GM19240 (cell line): ENCODE measurements at regions not wholly inside any gene's neighbourhood (a gene's known extent, or its start where the extent isn't known, plus 50 kb on each side); places are given as distances from the start of the nearest gene placed in this dataset.
"Not testable (repeated sequence)": the region's sequence is repeated elsewhere in the genome, so short reads cannot be mapped to it uniquely, and the experiment has no call there.

ENCODE experiments used
- DNase-seq: peaks from one replicate; pipeline ENCODE4 v3.0.0; 2011; ENCODE audit warnings: low spot score; ENCODE audit not compliant: insufficient read length

DNA sequence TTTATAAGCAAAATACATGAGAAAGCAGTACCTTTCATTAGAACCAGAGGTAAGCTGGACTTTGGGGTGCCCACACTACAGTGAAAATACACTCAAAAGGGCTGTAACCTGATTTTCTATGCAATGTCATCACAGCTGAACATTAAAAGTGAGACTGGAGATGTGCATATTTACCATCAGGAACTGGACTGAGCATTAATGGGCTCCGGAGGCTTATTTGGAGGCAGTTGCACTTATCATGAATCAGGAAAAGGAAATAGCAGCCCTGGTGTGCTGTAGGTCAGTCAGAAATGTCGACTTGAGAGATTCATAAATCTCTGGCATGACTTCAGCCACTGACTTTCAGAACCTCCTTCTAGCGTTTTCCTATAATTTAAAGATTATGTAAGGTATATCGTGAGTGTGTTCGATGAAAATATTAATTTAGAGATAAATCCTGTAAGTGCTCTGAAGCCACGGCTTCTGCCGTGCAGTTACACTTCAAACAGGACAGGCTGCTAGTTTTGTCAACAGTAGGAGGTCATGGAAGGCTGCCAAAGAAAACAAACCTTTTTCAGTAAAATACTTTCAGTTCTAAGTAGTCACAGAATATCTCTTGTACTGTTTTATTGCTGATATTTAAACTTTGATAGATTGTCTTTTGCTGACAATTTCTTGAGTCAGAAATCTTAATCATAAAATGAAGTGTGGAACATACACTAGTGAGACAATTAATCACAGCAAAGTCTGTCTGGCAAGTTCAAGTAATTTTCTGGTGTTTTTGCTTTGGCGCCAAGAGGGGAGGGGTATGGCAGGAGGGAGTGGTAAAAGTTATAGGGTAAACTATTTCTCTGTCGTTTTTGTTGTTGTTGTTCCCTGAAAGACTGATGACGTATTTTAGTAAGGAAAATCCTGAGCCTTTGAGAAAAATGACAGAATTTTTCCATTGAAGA, 939.7 kb downstream of the NR2F1-AS1 start:
- no peak for DNase-seq

DNA sequence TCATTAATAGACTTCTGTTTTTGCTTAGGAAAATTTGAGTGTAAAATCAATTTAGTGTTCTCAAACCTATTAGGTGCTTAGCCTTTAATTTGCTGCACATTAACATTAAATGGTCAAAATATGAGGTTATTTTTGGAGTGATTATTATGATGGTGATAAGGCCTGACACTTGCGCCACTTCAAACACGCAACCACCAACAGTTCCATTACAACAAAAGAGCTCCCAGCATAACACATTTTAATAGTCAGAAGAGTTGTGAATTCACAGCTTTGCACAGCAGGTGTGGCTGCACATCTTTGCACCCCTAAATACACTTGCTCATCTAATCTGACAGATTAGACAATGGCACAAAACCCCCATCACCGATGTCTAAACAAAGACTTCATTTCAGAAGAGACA, 940.7 kb downstream of the NR2F1-AS1 start:
- no peak for DNase-seq

DNA sequence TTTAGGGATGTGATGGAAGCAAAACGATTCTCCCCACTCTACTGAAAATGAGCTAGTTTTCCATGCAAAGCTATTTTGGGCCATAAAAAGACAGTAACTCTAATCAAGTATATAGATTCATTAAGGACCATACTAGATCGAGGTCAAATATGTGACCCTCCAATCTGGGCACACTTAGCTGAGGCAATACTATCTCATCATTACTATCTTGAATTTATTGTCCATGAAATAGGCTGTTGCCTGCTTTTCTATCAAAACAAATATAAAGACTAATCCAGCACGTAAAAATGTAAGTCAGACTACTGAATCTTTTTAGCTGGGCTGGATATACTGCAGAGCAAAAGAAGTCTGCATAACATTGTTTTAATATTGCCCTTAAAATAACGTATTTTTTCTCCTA, 943.1 kb downstream of the NR2F1-AS1 start:
- no peak for DNase-seq

DNA sequence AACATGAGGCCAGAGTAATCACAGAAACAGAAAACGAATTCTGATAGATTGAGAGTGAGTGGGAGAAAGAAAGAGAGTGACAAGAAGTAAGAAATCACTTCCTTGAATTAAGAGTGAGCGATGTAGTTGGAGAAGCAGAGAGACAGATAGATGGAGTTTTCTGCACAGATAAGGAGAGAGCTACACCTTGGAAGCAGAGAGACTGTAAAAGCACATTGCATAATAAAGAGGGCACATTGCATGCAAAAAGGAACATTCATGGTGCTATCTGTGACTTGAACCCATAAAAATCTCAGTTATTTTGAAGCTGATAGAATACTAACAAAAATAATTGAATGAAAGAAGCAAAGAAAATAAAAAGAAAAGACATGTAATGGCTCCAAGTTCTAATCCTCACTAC, 943.8 kb downstream of the NR2F1-AS1 start:
- no peak for DNase-seq

DNA sequence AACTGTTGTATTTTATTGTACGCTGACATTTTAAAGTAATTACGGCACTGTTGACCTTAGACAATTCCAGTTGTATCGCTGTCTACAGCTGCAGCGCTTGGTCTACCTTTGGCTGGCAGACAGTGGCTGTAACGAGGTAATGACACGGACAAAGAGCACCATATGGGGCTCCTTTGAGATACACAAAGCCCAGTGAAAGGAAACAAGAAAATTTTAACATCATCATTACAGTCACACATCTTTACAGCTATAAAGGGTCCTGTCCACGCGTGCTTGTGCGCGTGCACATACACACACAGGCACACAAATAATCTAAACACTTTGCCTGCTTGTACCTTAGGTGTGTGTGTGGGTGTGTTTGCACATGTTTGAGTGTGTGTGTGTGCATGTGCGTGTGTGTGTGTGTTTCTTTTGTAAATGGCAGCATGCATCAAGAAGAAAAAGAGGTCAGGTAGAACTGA, 946.0 kb downstream of the NR2F1-AS1 start:
- no peak for DNase-seq

DNA sequence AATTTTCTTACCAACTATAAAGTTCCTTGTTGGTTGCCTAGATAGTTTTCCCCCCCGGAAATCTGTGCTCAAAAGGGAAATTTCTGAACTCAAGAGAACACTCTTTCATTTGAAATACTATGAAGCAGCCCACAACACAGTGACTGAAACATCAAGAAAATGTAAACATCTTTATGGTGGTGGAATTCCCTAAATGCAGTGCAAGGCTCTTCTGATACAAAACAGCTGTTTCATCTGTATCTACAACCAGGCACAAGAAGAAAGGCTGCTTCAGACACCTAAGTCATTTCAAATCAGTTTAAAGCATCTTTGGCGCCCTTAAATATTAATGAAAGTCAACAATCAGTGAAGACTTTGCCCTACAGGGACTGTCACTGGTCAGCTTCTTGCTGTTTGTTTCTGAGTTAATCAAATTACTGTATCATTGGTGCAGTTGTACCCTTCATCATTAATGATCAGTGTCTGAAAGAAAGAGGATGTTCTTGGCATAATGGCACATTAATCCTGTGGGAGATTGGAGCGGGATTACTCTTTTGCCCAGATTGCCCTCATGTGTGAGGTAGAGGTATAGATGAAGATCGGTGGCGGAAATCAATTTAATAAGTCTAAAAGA, 947.0 kb downstream of the NR2F1-AS1 start:
- DNase-seq, result no peak

DNA sequence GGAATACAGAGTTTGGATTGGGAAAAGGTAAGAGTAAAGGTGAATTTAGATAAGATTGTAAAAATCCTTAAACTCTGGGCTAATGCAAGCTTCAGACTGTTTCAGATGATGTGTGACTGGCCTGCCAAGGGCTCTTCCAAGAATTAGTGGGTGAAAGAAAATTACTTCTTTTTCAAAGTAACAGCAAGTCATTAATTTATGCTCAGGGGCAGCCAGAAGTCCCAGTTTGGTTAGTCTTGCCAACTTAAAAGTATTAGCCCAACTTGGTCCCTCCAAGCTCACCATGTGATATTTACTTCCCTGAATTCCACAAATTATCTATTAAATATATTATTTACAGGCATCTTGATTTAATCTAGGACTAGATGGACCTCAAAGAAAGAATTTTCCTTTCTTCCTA, 947.8 kb downstream of the NR2F1-AS1 start:
- no peak for DNase-seq

DNA sequence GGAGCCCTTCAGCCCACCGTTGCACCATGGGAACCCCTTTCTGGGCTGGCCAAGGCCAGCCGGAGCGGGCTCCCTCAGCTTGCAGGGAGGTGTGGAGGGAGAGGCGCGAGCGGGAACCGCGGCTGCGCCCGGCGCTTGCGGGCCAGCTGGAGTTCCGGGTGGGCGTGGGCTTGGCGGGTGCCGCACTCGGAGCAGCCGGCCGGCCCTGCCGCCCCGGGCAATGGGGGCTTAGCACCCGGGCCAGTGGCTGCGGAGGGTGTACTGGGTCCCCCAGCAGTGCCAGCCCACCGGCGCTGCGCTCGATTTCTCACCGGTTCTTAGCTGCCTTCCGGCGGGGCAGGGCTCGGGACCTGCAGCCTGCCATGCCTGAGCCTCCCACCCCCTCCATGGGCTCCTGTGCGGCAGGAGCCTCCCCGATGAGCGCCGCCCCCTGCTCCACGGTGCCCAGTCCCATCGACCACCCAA, 949.8 kb downstream of the NR2F1-AS1 start:
- DNase-seq, result not testable (repeated sequence)

DNA sequence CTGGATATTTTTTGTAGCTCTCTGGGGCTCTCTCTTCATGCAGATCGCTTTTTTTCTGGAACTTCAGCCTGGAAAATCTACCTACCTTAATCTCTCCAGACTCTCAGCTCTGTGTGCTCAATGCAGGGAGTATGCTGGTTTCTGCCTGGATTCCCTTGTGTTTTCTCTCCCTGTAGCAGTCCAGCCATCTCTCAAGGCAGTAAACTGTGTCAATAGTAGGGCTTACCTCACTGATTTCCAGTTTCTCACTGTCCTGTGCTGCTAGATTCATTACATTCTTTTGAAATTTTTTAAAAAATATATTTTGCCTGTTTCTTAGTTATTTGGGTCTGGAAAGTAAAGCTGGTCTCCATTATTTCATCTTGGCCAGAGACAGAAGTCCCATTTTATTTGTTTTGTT, 951.4 kb downstream of the NR2F1-AS1 start:
- DNase-seq, result no peak

DNA sequence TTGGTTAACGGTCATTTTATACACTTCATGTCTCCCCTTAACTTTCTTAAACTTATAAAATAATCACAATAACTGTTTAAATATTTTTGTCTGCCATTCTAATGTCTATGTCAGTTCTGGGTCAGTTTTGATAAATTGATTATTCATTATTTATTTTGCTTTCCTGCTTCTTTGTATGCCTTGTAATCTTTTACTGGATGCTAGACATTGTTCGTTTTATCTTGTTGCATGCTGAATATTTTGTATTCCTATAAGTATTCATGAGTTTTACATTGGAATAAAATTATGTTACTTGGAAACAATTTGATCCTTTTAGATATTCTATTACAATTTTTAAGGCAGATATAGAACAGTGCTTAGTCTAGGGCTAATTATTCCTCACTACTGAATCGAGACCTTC, 952.0 kb downstream of the NR2F1-AS1 start:
- DNase-seq, result no peak

DNA sequence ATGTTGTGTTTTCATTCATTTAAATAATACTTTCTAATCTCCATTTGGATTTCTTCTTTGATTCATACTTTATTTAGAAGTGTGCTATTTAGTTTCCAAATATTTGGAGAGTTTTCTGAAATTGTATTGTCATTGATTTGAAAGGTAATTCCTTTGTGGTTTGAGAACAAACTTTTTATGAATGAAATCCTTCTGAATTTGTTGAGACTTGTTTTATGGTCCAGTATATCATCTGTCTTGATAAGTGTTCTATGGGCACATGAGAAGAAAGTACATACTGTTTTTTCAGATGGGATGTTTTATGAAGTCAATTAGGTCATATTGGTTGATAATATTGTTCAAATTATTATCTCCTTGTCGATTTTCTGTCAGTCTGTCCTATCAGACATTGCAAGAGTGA, 953.8 kb downstream of the NR2F1-AS1 start:
- no peak for DNase-seq

DNA sequence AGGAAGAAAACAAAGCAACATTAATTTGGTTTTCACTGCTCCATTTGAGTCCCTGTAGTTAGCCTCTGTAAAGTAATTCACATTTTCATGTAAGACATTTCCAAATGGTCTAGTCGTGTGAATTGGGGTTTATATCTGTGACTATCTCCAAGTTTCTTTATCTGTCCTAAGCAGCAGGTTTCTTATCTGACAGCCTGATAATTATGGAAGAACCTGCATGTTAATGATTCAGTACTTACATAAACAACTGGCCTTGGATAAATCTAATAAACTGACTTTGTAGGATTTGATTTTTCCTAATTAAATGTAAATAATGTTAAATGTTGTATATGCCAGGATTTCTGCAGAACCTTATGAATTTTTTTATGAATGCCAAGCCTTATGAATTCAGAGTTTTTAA, 964.9 kb downstream of the NR2F1-AS1 start:
- no peak for DNase-seq

DNA sequence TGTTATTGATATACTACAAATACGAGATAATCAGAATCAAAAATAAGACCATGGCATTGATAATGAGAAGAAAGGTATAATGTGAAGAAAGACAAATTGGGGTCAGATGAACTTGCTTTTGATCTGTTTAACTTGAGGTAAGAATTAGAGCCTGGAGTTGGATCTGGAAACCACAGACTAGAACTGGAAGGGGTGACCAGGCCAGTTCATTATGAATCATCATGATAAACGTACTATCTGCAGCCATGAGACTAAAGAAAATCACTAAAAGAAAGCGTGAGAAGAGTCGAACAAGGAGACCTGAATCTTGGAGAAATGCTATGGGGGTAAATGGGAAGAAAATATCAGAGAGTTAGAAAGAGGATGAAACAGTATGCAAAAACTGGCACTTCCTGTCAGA, 967.5 kb downstream of the NR2F1-AS1 start:
- no peak for DNase-seq

DNA sequence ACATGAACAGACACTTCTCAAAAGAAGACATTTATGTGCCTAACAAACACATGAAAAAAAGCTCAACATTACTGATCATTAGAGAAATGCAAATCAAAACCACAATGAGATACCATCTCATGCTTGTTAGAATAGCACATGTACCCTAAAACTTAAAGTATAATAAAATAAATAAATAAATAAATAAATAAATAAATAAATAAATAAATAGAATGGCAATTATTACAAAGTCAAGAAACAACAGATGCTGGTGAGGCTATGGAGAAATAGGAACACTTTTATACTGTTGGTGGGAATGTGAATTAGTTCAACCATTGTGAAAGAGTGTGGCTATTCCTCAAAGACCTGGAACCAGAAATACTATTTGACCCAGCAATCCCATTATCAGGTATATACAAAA, 970.6 kb downstream of the NR2F1-AS1 start:
- DNase-seq, result not testable (repeated sequence)

DNA sequence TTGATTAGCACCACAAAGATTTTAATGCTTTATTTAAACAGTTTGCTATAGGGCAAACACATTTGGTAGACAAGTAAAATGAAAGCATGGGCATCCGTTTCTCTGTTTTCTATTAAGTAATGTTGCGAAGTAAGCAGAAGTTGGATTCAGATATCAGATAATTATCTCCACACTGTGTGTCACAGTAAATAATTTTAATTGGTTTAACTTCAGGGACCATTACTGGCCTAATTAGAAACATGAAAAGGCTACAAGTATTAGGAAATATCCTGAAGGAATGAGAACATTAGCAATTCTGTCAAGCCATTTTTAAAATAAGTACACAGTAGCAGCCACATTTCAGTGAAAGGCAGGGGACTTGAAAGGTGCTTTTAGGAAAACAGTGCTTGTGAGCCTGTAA, 975.4 kb downstream of the NR2F1-AS1 start:
- no peak for DNase-seq

DNA sequence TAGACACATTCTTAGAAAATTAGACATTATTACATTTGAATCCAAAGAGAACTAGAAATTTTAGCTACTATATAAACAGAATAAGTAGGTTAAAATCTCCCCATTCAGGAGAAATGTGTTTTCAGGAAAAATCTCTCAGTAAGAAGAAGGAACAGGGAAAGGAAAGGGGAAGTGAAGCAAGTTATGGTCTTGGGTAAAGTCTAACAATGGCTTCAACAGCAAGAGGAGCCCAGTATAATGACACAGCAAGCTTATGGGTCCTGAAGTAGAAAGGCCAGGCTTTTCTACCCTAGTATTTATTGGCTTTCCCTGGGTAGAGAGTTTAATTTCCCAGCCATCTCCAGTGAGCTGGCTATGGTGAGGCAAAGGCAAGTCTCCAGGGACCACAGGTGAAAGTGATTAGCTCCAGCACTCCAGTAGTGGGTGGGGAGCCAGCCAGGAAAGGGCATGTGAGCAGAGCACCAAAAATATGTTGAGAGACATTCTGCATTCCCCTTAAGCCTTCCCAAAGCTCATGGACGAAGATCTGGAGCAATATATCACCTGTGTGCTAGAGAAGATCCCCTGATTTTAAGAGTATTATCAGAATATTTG, 981.7 kb downstream of the NR2F1-AS1 start:
- no peak for DNase-seq

DNA sequence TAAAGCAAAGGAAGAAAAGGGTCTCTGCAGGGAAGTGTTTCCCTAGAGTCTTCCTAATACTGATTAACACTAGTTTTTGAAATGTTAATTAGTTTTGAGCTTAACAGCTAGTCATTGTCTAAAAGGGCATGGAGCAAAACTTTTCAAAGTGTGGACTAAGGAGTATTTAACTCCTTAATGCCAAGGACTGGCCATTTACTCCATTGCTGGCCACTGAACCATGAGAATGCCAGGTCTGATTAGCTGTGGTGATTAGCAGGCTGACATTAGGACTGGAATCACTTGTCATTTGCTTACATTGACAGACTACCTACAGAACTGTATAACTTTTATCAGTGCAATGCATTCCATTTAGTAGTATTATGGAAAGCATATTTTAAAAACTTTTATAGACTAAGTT, 987.0 kb downstream of the NR2F1-AS1 start:
- DNase-seq, result no peak

DNA sequence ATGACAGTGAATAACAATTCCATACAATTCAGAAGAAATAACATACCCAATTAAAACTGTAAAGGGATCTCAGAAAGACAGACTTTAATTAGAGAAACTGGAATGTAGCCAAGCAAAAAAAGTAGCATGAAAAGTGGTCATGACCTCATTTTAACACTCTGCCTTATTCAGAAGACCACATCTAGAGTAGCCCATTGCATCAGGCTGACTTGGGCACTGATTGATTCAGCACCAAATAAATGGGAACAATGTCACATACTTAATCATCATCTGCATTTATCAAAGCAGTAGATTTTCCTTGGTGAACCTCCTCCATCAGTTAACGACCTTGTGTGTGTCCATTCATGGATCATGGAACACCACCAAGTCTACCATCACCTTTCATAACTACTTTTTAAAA, 992.1 kb downstream of the NR2F1-AS1 start:
- no peak for DNase-seq

DNA sequence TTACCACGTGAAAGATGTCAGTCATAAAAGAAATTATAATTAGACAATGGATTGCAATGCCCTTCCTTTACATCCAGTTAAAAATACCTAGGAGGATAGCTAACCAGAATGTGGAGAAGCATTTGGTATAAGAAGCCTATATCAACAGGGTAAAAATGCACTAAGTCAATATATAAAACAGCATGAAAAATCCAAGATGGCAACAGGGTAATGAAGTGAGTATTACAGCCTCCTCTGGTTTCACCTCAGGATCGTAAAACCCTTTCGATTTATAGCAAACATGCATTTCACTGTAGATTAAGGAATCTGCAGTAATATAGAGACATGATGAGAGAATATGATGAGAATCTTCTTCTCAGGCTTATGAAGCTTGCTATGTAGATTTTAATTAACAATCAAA, 999.3 kb downstream of the NR2F1-AS1 start:
- DNase-seq, result no peak

DNA sequence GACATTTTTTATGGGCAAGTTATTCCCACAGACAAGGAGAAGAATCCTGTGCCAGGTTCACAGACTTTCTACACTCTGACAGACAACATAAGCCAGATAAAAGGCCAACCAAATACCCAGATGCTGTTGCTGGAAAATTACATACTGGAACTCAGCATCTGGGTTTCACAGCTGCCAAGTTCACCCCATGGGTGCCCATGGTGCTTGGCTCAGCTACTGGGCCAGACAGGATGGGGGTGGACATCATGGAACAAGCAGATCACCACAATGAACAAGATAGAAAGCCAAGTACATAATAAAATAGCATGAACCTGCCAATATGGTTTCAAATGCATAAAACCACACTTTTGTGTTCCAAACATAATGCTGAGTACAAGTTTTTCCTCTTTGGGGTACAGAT, 999.8 kb downstream of the NR2F1-AS1 start:
- no peak for DNase-seq

DNA sequence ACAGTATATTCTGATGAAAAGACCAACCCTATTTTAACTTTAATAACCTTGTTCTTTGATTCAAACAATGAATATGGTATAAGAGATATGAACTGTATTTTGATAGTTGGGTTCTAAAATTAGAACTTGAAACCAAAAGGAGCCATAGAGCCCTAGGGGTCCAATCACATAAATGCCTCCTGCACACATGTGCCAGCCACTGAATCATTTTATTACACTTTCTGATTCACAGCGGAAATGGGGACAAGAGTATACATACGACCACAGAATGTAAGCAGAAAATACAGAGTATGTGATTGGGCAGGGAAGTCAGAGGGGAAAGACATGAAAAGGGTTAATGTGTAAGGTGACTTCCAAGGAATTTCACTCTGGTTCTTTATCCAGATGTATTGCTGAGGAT, 1000.2 kb downstream of the NR2F1-AS1 start:
- DNase-seq, result no peak

DNA sequence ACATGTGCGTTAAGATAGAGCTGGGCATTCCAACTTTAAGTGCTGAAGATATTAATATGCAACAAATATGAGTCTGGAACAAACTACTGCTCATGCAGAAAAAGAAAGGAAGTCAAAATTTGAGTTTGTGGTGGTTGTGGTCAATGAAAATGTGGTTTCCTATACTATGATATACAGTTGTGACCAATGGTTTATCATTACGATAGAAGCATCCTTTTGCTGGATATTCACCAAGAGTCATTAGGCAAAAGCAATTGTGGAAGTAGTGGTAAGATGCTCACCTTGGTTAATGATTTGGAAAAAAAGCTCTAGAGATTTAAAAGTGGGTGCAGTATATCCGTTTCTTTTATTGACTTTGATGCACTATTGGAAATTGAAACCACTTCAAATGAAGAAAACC, 1007.0 kb downstream of the NR2F1-AS1 start:
- no peak for DNase-seq
